SH-SY5Y (cell line): ENCODE measurements at regions not wholly inside any gene's neighbourhood (a gene's known extent, or its start where the extent isn't known, plus 50 kb on each side); places are given as distances from the start of the nearest gene placed in this dataset.

Experiments used
- GATA2 ChIP-seq: IDR thresholded peaks from 2 replicates; pipeline ENCODE4 v1.6.1; 2011; ENCODE audit warnings: mild to moderate bottlenecking, low read depth, low read length
- GATA3 ChIP-seq: IDR thresholded peaks from 2 replicates; pipeline ENCODE4 v1.6.1; 2011; ENCODE audit warnings: low read depth, mild to moderate bottlenecking, low read length, moderate library complexity

- TF ChIP-seq GATA3: no peak
- TF ChIP-seq GATA2: no peak
Observed at GRCh38 chr3:74535281-74535680, 79.2 kb downstream of the CNTN3 start.
